NCI-H226 (cell line): ENCODE measurements at regions not wholly inside any gene's neighbourhood (a gene's known extent, or its start where the extent isn't known, plus 50 kb on each side); places are given as distances from the start of the nearest gene placed in this dataset.
A peak's percentile ranks its signal among the peaks of the same experiment; 100 is the strongest.

Experiments
- DNase-seq: peaks from one replicate; pipeline ENCODE4 v3.0.0-alpha.2; 2015

DNA sequence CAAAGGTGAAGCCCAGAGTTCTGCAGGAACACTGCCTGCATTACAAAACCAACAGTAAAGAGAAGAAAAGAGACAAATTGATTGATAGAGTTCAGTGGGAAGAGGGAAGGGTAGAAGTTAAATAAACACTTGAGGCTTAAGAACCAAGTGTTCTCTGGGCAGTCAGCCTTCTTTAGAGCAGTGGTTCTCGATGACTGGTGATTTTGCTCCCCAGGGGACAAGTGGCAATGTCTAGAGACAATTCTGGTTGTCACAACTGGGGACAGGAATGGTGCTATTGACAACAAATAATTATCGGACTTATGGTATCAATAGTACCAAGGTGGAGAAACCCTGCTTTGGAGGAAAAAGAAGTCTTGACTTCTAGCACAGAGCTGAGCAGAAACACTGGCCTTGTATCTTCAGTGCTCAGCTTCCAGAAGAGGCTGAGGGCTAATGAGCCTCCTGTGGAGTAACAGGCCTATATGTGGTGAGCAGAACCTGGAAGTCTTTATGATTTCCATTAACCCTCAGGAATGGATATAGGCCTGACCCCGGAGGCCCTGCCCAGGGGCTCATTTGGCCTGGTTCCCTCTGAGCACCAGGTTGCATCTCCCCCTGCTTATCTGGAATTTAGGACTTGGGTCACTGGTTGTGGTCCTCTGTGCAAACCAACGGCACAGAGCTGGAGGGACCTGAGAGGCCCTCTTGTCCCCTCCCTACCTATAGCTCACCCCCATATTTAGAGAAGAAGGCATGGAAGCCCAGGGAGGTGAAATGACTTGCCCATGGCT lies 204.6 kb upstream of the PWP1 start:
- DNase-seq: no peak

DNA sequence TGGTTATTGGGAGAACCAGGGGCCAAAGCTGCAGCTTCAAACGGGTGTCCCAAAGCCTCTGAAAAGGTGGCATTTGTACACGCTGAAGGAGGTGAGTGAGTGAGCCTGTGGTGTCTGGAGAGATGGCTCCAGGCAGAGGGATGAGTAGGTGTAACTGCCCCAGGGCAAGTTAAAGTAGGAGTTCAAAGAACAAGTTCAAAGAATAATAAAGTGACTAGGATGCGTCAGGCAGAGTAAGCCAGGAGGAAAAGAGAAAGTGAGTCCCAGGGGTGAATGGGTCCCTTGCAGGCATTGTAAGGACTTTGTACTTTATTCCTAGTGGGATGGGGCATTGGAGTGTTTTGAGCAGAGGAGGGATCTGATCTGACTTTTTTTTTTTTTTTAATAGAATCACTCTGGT lies 201.4 kb upstream of the PWP1 start:
- DNase-seq: no peak

DNA sequence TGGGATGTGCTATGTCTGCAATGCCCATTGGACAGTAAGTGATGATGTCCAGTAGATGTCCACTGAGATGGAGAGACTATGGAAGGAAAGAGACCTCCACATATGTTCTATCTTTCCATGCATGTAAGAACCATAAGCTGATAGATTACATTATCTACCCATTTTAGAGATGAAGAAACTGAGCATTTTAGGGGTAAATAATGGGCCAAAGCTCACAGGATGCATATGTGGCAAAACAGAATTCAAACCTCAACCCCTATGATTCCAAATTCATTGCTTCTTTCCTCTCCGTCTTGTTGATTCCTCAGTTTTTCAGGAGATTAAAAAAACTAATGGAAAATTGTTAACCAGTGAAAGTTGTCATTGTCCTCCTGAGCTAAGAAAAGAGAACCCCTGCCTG lies 200.7 kb upstream of the PWP1 start:
- DNase-seq: no peak

DNA sequence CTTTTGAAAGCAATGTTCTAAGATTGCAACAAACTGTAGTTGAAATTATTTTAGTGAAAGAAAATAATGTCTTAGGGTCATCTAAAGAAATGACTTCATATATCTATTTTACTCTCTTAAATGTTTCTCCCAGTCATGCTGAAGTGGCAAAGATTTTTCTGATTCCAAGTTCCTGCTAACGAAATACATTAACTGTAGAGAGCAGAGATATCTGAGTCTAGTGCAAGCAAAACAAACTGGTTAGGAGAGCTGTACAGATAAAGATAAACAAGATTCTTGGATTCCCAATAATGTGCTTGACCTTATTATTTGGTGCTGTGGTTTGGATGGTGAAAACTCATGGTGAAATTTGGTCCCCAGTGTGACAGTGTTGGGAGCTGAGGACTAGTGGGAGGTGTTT lies 199.9 kb upstream of the PWP1 start:
- no peak for DNase-seq

DNA sequence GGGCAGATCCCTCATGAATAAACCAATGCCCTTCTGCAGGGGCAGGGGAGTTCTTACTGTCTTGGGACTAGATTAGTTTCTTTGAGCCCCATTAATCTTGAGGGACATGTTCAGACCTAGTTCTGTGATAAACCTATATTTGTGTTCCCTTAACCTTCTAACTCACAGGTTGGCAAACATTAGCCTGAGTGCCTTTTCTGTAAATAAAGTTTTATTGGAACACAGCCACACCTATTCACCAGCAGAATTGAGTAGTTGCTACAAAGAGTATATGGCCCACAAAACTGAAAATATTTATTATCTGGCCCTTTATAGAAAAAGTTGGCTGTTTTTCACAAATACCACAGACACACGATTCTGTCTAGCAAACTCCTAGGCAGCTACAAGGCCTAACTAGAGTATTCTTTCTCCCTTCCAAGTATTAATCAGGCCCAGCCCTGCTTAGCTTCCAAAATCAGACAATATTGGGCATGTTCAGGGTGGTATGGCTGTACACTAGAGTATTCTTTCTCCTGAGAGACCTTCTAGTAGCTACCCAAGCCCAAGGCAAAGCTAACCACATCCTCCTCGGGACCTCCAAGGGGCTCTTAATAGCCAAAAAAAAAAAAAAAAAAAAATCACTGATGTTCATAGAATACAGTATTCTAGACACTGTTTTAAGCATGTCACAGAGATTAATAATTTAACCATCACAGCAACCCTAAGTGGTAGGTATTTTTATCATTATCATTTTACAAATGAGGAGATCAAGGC lies 199.3 kb upstream of the PWP1 start:
- DNase-seq: no peak

DNA sequence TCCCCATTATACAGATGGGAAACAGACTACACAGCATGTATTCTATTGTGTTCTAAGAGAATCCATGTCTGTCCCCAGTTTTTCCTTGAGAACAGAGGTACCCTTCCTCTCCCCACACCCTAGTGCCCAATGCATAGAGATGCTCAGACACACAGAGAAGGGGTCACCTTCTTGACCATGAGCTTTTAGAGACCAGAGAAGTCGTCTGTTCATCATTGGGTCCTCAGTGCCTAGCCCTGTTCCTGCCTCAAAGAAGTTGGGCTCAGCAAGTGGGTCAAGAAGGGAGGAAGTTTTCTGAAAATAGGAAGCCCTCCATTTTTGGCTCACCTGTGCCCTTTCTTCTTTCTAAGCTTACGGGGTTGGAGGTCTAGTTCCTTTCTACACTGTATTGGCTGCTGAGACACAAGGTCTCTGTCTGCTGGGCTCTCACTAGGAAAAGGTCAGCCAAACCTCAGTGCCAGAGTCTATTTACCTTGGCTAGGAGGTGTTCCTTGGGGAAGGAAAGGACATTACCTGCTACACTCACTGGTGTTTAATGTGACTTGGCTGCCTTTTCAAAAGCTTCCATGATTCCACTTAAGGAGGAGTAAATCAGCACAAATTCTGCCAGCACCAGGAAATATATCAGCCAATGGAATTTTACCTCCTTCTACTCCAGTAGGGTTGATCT lies 198.5 kb upstream of the PWP1 start:
- no peak for DNase-seq

DNA sequence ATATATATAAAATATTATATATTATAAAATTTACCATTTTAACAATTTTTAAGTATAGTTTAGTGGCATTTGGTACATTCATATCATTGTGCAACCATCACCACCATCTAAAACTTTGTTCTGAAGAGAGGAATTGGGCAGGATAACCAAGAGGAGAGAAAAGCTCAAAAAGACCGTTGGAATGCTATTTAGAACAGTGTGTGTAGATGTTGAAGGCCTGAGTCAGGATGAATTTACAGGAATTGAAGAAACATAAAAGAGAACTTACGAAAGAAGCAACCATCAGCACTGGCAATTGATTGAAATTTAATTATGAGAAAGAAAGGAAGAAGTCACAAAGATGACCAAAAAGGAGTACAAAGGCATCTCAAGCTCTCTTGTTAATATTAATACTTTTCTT lies 196.9 kb upstream of the PWP1 start:
- no peak for DNase-seq

DNA sequence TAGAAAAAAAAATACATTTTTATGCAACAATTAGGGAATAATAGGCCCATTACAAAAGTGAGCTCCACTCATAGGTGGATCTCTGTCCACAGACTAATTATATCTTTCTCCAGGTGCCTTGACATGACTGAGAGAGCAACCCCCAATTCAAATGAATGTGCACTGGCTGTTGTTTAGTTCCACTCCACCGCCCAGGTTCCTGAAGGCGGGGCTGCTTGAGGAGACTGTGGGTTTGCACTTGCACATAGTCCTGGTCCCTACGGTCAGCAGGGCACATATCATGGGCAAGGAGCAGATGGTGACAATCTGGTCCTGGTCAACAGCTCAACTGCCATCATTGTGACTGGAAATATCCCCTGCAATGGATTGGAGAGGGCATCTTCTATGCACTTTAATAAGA lies 195.6 kb upstream of the PWP1 start:
- DNase-seq: no peak

DNA sequence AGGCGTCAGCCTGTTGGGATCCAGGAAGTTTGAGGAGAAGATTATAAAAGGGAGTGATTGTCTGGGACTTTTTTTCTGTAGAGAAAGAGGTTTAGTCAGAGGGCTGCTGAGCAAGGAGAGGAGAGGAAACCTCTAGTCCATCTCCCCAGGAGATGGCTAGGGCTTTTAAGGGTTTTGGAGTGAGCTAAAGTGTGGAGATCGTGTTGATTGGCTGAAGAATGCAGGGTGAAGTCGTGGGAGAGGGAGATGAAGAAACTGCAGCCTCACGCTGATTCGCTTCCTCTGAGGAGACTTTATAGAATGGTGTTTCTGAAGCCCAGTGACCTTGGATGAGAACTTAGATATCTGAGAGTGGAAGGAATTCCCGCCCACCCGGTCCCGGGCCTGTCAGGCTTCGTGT lies 193.7 kb upstream of the PWP1 start:
- peak; percentile 72 for DNase-seq

DNA sequence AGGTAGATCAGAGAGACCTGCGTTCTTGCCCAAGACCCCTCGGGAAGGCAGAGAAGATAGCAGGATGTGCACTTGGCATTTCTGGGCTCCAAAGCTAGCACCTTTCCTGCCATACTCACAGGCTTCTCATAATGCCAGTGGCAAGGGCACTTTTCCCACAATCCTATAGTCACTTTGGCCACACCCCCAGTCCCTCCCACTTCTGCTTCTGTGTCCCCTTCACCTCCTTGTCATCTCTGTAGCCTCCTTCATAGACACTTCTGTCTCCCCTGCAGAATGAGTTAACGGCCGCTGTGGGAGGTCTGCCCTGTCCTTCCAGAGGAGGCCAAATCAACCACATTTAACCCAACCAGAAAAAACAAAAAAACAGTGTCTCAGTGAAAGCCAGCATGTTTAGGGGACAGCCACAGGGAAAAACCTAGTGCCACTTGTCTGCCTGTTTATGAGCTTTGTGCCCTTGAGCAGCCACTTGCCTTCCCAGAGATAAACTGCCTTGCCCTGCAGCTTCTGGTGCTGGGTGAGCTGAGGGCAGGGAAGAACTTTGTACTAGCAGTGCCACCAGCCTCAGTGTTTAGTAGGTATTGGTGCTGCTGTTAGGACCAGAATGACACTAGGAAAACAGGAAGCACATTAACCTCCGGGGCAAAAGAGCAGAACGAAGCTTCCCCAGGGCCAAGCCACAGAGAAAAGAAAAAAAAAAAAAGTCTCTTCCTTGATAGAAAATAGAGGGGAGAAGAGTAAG lies 193.0 kb upstream of the PWP1 start:
- DNase-seq: no peak

DNA sequence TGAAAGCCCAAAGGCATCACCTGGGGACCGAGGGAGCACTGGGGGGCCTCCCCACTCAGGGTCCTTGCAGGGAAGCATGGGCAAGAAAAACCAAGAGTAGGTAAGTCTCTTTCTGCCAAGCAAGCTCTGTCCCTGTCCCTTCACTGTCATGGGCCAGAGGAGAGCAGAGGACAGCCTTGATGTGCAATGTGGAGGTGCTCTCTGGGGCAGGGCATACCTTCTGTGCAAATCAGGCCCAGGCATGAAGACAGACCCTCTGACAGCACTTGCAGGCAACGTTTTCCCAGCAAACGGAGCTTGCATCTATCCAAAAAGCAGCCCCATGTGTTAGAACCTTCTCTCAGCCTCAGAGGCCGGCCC lies 192.5 kb upstream of the PWP1 start:
- DNase-seq: no peak

DNA sequence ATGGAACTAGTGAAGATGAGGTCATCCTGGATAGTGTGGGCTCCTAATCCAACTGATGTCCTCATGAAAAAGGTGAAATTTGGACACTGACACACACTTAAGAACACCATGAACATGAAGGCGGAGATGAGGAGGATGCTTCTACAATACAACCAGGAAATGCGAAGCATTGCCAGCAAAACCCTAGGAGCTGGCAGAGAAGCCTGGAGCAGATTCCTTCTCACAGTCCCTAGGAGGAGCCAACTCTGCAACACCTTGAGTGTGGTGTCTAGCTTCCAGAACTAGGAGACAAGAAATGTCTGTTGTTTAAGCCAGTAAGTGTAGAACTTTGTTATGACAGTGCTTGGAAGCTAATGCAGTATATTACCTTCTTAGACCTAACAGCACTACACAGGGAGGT lies 191.9 kb upstream of the PWP1 start:
- DNase-seq: no peak

DNA sequence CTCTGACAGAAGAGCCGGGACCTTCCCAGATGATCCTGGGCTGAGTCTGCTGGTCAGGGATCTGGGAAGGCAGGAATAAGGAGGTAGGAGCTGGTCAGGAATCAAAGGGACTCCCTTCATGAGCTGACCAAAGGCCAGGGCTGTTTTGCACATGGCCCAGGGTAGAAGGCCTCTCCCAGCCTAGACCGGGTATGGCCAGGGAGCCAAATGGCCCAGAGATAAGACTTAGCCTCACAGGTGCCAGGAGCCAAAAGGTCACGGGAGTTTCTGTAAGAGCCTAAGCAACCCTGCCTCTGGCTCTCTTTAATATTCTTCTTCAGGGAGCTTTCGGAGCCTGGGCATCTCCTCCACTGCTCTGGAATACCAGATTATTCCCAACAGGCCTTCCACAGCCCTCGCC lies 191.3 kb upstream of the PWP1 start:
- DNase-seq: no peak

DNA sequence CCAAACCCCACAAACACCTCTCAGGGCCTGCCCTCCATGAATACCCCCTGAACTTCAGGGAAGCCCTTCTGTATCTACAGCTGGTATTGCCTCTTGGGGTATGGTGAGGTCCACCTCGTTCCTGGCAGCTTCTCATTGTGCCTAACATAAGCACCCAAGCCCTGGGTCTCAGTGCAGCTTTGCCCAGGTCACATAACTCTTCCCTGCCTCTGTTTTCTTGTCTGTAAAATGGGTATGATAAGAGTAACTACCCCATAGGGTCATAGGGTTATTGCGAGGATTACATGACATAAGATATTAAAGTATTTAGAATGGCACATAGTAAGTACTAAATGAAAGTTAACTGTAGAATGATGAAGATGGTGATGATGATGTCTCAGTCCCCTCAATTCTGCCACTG lies 190.0 kb upstream of the PWP1 start:
- no peak for DNase-seq

DNA sequence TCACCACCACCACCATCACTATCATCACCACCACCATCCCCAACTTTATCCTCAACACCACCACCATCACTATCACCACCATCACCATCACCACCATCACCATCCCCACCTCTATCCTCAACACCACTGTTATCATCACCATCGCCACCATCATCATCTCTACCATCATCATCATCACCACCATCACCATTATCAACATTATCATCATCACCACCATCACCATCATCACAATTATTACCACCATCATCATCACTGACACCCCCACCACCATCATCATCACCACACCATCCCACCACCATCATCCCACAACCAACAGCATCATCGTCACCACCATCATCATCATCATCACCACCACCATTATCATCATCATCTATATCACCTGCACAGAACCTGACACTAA lies 188.4 kb upstream of the PWP1 start:
- DNase-seq: no peak

DNA sequence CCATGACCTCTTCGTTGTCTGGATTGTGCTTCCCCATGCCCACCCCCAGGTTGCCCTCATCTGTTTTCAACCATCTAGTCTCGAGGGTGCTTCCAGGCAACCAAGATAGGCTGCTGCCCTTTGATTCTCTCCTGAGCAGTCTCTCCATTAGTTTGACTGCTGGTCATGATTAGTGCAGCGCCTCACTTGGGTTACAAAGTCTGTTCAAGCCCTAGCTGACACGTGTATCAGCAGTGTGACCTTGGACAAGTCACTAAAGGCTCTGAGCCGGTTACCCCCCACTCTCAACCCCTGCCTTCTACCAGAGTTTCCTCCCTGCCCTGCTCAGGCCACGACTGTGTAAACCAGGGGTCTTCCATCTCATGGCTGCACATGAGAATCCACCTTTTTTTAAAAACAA lies 185.3 kb upstream of the PWP1 start:
- DNase-seq: no peak

DNA sequence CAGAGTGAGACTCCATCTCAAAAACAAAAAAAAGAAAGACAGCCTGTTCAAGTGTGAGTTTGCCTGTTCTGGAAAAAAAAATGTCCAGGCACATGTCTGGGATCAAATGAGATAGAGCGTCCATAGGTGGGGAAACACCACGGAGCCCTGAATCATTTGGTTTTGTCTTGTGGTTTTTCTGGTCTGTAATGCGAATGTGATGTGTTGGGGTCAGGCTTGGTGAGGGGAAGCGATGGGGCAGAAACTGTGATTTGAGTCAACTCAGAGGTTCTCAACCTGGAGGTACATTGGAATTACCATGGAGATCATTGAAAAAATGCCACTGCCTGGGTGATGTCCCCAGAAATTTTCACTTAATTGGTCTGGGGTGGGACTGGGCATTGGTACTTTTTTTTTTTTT lies 183.9 kb upstream of the PWP1 start:
- no peak for DNase-seq

DNA sequence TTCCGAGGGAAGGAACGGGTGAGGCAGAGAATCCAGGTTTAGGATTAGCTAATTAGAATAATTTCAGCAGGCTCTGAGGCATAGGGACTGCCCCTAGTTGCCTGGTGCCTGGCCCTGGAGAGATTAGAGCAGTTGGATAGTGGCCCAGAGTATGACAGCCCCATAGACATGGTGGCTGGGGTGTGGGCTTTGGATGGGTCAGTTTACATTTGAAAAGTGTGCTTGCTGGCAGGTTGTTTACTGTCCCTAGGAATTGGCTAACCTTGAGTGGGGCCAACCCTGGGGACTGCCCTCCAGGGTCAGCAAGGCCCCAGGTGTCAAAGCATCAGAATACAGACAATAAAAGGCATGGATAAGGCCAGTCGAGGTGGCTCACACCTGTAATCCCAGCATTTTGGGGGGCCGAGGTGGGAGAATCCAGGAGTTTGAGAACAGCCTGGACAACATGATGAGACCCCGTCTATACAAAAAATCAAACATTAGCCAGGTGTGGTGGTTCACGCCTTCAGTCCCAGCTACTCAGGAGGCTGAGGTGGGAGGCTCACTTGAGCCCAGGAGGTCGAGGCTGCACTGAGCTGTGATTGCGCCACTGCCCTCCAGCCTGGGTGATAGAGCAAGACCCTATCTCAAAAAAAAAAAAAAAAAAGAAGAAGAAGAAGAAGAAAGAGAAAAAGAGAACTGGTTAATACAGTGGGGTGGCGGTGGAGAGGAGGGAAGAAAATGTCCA lies 182.3 kb upstream of the PWP1 start:
- no peak for DNase-seq

DNA sequence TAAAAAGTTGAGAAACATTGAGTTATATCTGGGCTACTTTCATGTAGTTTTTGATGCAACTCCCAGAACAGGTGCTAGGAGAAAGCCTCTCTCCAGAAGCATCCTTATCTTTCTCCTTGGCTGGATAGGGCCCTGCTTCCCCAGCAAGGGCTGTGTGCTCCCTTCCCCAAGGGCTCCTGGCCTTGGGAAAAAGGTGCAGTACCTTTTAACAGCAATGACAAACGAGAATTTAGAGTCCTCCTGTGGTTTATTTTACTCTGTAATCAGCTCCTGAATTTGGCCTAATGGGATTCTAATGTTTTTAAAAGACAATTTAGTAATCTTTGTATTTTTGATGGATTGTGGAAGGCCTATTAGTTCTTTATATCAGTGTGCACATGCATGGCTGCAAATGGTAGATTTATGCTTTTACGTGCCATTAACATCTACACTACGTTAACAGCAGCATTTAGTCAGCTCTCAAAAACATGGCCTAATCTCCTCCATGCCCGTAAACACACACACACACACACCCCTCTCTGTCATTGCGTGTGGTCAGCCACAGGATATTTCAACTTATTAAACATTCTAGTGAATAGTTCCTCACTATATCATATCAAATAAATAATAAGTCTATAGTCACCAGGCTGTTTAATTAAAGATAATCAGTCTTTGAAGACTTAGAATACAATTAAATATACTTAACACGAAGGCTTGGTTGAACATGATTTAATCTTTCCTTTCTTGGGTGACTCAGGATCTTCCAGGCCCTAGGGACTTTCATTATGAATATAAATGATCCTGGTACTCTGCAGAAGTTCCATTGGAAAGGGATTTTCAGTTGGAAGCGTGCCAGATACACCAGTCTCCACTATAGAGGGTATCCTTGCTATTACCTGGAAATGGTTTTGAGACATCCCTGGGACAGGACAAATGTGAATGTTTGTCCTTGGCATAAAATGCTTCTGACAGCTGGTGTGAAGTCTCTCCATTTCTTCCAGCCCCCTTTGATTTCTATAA lies 181.4 kb upstream of the PWP1 start:
- no peak for DNase-seq

DNA sequence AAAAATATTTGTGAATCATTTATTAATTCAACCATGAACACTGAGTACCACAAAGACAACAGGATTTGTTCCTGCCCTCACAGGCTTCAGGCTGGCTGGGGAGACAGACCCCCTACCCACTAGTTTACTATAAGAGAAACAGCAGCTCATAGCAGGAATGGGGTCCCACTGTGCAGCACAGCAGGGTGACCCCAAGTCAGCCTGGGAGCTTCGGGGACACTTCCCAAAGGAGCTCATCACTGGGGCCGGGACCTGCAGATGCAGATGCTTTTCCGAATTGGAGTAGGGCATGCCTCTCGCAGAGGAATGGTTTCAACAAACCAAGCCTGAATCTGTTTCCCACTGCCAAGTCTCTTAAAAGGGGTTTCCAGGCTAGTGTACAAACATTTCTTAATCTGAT lies 176.2 kb upstream of the PWP1 start:
- no peak for DNase-seq

DNA sequence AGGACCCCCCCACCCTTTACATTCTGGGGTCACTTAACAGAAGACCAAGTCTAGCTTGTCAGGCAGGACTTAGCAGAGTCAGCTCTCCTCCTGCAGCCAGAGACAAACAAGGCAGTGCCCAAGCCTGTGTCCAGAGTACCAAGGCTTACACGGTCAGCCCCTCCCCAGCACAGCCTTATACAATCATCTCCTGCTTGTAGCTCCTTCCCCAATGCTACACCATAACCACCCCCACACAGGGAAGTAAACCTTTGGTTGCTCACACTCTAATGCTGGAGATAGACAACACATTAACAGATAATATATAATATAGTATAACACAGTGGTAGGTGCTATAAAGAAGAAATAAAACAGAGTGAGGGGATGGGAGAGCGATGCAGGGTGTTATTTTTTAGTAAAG lies 175.4 kb upstream of the PWP1 start:
- no peak for DNase-seq

DNA sequence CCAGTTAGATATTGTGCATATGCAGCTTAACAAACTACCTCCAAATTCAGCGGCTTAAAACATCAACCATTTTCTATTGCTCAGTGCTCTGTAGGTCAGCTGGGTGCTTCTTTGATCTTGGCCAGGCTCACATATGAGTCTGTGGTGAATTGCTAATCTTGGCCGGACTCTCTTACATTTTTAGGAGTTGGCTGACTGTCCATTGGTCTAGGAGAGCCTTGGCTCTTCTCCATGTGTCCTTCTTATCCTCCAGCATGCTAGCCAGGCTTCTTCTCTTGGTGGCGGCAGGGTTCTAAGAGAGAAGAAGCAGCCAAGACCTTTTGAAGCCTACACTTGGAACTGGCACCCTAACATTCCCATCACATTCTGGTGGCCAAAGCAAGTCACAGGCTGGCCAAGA lies 174.3 kb upstream of the PWP1 start:
- no peak for DNase-seq
